ENCODE measurements at regions not wholly inside any gene's neighbourhood (a gene's known extent, or its start where the extent isn't known, plus 50 kb on each side); places are given as distances from the start of the nearest gene placed in this dataset.

DNA sequence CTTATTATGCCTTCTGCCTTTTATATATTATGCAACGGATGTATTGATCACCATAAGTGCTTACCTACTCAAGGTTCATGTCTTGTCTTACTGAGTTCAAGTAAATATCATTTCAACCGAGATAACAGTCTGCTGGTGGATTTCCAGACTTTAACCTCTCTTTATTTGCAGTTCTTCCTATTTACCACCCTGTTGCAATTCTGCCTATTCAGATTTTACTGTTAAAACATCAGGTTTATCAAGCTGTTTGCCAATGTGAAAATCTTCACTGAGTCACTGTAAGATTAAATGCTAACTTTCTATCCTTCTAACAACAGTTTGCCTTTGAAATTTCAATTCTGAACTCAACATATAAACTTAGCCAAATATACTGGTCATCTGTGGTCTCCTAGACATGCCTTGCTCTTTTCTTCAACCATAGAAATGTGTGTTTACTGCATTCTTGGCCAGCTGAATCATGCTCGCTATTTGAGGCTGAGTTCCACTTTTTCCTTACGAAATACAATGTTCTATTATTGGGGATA lies 471.7 kb upstream of the RORB start:
- TF ChIP-seq, protein P1, sequence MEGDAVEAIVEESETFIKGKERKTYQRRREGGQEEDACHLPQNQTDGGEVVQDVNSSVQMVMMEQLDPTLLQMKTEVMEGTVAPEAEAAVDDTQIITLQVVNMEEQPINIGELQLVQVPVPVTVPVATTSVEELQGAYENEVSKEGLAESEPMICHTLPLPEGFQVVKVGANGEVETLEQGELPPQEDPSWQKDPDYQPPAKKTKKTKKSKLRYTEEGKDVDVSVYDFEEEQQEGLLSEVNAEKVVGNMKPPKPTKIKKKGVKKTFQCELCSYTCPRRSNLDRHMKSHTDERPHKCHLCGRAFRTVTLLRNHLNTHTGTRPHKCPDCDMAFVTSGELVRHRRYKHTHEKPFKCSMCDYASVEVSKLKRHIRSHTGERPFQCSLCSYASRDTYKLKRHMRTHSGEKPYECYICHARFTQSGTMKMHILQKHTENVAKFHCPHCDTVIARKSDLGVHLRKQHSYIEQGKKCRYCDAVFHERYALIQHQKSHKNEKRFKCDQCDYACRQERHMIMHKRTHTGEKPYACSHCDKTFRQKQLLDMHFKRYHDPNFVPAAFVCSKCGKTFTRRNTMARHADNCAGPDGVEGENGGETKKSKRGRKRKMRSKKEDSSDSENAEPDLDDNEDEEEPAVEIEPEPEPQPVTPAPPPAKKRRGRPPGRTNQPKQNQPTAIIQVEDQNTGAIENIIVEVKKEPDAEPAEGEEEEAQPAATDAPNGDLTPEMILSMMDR (IDR thresholded peaks at IDR 0.05): no peak
- no peak for TF ChIP-seq EZH2 (IDR thresholded peaks at IDR 0.05; ENCODE audit: borderline replicate concordance, insufficient read depth, low read depth, low read length, poor library complexity, severe bottlenecking)
